Mammary epithelial cell (primary cell): ENCODE measurements at regions not wholly inside any gene's neighbourhood (a gene's known extent, or its start where the extent isn't known, plus 50 kb on each side); places are given as distances from the start of the nearest gene placed in this dataset.

Experiments used
- EZH2 ChIP-seq: IDR thresholded peaks from 2 replicates; pipeline ENCODE4 v1.6.1; 2012; ENCODE audit warnings: low read length, inconsistent platforms, borderline replicate concordance
- TF ChIP-seq, protein P1 (sequence below), 2 donors: IDR thresholded peaks in 1 of 2; conservative IDR thresholded peaks in 1 of 2; 2 replicates each; pipeline ENCODE4 v1.5.1; 2011 to 2012; ENCODE audit warnings: inconsistent platforms in 2 of 2, low read length in 2 of 2, mild to moderate bottlenecking in 2 of 2, control low read depth in 1 of 2, low read depth in 1 of 2; ENCODE audit not compliant: insufficient read depth in 1 of 2; ENCODE audit errors: extremely low read depth in 1 of 2

DNA sequence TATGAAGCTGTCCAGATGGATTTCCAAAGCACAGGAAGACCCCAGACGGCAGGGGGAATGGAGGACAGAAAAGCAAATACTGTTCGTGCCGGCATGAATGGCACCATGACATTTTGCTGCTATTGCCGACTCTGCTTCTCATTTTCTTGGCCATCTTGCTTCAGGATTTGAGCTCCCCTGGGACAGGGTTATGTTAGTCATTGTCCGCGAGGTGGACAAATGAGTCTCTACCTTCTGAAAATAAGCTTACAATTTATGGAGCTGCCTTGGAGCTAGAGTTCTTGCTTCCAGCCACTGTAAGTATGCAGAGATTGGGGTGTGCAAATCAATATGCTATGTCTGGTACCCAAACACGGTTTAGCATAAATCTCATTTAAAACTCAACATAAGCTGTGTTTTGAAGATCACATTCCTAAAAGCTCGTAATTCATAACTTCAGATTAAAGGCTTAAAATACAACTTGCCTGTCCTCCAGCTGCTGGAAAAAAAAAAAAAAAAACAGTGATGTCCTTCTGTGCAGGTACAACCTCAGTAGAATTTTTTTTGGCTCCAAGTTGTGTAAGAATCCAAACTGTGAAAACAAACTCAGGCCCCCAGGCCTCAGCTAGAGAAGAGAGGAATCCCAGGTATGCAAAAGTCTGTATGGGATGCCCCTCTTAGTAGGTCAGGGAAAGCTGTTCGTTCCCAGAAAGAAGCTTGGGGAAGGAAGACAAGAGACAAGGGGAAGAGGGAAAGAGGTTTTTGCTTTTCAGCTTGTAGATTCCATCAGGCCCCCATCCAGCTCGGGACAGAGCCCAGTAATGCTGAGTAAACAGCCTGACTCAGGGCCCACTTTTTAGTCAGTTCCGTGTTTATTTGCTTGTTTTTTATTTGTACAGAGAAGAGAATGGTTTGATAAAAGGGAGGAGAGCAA is 184.2 kb upstream of the FOXA2 start:
- TF ChIP-seq, protein P1, sequence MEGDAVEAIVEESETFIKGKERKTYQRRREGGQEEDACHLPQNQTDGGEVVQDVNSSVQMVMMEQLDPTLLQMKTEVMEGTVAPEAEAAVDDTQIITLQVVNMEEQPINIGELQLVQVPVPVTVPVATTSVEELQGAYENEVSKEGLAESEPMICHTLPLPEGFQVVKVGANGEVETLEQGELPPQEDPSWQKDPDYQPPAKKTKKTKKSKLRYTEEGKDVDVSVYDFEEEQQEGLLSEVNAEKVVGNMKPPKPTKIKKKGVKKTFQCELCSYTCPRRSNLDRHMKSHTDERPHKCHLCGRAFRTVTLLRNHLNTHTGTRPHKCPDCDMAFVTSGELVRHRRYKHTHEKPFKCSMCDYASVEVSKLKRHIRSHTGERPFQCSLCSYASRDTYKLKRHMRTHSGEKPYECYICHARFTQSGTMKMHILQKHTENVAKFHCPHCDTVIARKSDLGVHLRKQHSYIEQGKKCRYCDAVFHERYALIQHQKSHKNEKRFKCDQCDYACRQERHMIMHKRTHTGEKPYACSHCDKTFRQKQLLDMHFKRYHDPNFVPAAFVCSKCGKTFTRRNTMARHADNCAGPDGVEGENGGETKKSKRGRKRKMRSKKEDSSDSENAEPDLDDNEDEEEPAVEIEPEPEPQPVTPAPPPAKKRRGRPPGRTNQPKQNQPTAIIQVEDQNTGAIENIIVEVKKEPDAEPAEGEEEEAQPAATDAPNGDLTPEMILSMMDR (conservative IDR thresholded peaks at IDR 0.05 in 1 of 2, IDR thresholded peaks at IDR 0.05 in 1 of 2; ENCODE audit: extremely low read depth in 1 of 2, insufficient read depth in 1 of 2, low read depth in 1 of 2, low read length in 2 of 2) = no peak
- TF ChIP-seq EZH2 = no peak
